Left renal cortex interstitium (tissue), 4 donors: ENCODE measurements at regions not wholly inside any gene's neighbourhood (a gene's known extent, or its start where the extent isn't known, plus 50 kb on each side); places are given as distances from the start of the nearest gene placed in this dataset.
"Not testable (repeated sequence)": the region's sequence is repeated elsewhere in the genome, so short reads cannot be mapped to it uniquely, and the experiment has no call there.

Experiments used
- DNase-seq, 4 donors: peaks; one replicate each; pipeline ENCODE4 v3.0.0-alpha.2; 2013; ENCODE audit warnings: low read depth in 4 of 4, low spot score in 2 of 4, missing footprints in 1 of 4

- no peak for DNase-seq
Measured at GRCh38 chr2:140178234-140178633, 1398.0 kb upstream of the NXPH2 start.

- no peak for DNase-seq
Measured at GRCh38 chr2:140177086-140177485, 1396.9 kb upstream of the NXPH2 start.

- DNase-seq, result no peak
Measured at GRCh38 chr2:140173790-140174189, 1393.6 kb upstream of the NXPH2 start.

GRCh38 chr2:140164449-140164848, 1384.3 kb upstream of the NXPH2 start:
- no peak for DNase-seq

- no peak for DNase-seq
Measured at GRCh38 chr2:140158259-140158658, 1378.1 kb upstream of the NXPH2 start.

- no peak for DNase-seq
Measured at GRCh38 chr2:140157816-140158215, 1377.6 kb upstream of the NXPH2 start.

- DNase-seq, result no peak
Measured at GRCh38 chr2:140154706-140155105, 1374.5 kb upstream of the NXPH2 start.

- DNase-seq, result no peak
Measured at GRCh38 chr2:140154271-140154670, 1374.1 kb upstream of the NXPH2 start.

- no peak for DNase-seq
Measured at GRCh38 chr2:140144611-140145010, 1364.4 kb upstream of the NXPH2 start.

GRCh38 chr2:140138736-140139135, 1358.5 kb upstream of the NXPH2 start:
- DNase-seq, result no peak

- no peak for DNase-seq
Measured at GRCh38 chr2:140136861-140137260, 1356.7 kb upstream of the NXPH2 start.

- DNase-seq, result no peak
Measured at GRCh38 chr2:140136366-140136765, 1356.2 kb upstream of the NXPH2 start.

- no peak for DNase-seq
Measured at GRCh38 chr2:140128909-140129308, 1348.7 kb upstream of the NXPH2 start.

- DNase-seq, result no peak
Measured at GRCh38 chr2:140122001-140122400, 1341.8 kb upstream of the NXPH2 start.

- peak; percentile 38 to 73 (median 49) for DNase-seq
Measured at GRCh38 chr2:140117386-140117785, 1337.2 kb upstream of the NXPH2 start.

- DNase-seq, result no peak
Measured at GRCh38 chr2:140108706-140109475, 1328.7 kb upstream of the NXPH2 start.

- DNase-seq, result no peak
Measured at GRCh38 chr2:140091926-140092325, 1311.7 kb upstream of the NXPH2 start.

- DNase-seq, result no peak
Measured at GRCh38 chr2:140086964-140087363, 1306.8 kb upstream of the NXPH2 start.

- no peak for DNase-seq
Measured at GRCh38 chr2:140085674-140086073, 1305.5 kb upstream of the NXPH2 start.

- no peak for DNase-seq
Measured at GRCh38 chr2:140079038-140079437, 1298.8 kb upstream of the NXPH2 start.

GRCh38 chr2:140076164-140076563, 1296.0 kb upstream of the NXPH2 start:
- no peak for DNase-seq

GRCh38 chr2:140073763-140074162, 1293.6 kb upstream of the NXPH2 start:
- not testable (repeated sequence) for DNase-seq

- DNase-seq, result no peak
Measured at GRCh38 chr2:140067661-140068060, 1287.5 kb upstream of the NXPH2 start.
